ENCODE measurements at regions not wholly inside any gene's neighbourhood (a gene's known extent, or its start where the extent isn't known, plus 50 kb on each side); places are given as distances from the start of the nearest gene placed in this dataset.

GRCh38 chr16:8519179-8519578 lies 71.1 kb downstream of the TMEM114 start:
- no peak for DNase-seq

DNA sequence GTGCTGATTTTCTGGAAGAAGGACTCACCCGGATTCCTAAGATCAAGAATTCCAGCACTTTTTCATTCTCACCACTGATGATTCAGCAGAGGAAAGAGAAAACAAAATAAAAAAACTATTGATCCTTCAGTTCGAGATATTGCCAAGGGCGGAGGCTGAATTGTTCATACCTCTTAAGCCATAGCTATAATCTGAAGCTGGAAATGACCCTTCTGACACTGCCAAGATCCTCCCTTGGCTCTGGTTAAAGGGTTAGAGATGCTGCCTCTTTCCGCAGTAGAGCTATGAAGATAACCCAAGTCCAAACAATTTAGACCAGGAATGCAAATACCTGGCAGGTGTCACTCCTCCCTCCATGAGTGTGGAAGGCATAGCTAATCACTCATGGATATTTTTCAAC lies 73.0 kb downstream of the TMEM114 start:
- DNase-seq = no peak

- no peak for DNase-seq
Measured at GRCh38 chr16:8516471-8516870, 73.8 kb downstream of the TMEM114 start.

DNA sequence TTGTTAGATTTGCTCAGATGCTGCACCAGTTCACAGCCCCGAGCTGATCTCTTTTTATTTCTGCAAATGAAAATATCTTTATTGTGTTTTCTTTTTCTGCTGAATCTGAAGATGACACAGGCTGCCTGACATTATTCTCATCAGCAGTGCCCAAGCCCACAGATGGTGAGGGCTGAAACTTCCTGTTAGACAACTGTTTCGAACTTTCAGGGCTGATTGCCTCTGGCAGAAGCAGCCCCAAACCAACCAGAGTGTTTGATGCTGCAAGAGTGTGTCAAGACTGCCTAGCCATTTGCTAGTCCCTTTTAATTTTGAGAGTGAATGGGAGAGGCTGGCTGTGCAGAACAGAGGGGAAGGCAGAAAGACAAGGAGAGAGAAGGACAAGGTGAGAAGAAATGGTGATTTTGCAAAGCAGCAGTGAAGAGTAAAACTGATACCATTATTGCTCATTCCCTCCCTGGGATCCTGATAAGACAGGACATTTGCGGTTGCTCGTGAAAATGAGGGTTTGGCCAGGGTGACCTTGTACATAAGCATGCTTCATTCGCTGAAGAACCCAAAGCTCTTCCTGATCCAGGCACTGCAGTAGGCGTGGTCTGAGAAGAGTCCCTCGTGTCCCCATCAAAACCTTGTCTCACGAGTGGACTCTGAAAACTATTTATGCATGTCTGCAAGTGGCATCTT lies 77.2 kb downstream of the TMEM114 start:
- DNase-seq = no peak

- no peak for DNase-seq
Measured at GRCh38 chr16:8511464-8511863, 78.8 kb downstream of the TMEM114 start.

DNA sequence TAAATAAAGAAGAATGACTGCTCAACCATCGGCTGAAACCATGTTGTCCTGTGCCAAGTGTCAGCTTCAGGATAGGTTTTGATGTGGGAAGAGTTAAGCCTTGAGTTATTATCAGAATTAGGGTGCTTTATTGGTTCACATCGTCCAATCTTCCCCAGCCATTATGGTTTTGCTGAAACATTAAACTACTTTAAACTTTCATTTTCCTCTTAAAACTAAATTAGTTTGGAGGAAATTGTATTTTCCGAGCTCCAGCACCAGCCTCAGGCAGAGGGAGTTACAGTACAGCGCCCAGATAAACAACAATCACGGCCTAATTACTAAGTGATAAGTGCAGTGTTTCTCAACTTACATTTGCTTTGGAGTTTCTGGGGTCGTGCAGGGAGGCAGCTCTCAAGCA lies 80.2 kb downstream of the TMEM114 start:
- no peak for DNase-seq

GRCh38 chr16:8505327-8505991 lies 84.9 kb downstream of the TMEM114 start:
- no peak for DNase-seq

DNA sequence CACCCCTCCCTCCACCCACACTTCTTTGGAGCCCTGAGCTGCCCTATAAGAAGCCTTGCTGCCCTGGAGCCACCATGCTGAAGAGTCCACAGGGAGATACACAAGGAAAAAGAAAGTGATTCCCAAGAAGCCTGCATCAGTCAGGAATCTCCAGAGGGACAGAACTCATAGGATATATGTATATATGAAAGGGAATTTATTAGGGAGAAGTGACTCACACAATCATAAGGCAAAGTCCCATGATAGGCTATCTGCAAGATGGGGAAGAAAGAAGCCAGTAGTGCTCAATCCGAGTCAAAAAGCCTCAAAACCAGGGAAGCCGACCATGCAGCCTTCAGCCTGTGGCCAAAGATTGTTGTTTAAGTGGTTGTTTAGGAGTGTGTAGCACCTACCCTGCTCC lies 87.9 kb downstream of the TMEM114 start:
- no peak for DNase-seq

DNA sequence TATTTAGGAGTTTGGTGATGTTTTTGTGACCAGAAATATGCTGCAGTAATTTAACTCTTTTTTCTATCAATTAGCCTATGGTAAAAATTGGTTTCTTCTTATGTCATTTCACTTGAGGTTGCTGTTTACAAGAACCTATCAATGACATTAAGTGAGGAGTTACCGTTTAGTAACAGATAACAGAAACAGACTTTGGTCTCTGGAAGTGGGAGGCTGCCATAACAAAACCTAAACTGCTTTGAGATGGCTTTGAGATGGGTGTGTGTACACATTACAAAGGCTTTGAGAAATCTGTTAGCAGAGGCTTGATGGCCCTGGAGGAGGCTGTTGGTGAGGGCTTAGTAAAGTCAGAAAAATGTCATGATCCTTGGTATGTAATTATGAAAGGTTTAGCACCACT lies 90.0 kb downstream of the TMEM114 start:
- no peak for DNase-seq

- DNase-seq = no peak
Measured at GRCh38 chr16:8496364-8496763, 93.9 kb downstream of the TMEM114 start.

- no peak for DNase-seq
Measured at GRCh38 chr16:8493972-8494371, 96.3 kb downstream of the TMEM114 start.

GRCh38 chr16:8492690-8493089 lies 97.6 kb downstream of the TMEM114 start:
- DNase-seq = no peak

GRCh38 chr16:8489580-8489979 lies 100.7 kb downstream of the TMEM114 start:
- DNase-seq = no peak

GRCh38 chr16:8486985-8487384 lies 103.3 kb downstream of the TMEM114 start:
- DNase-seq = no peak

GRCh38 chr16:8483396-8483795 lies 106.9 kb downstream of the TMEM114 start:
- no peak for DNase-seq

GRCh38 chr16:8481810-8482209 lies 108.5 kb downstream of the TMEM114 start:
- no peak for DNase-seq

GRCh38 chr16:8476824-8477223 lies 113.5 kb downstream of the TMEM114 start:
- DNase-seq = no peak

GRCh38 chr16:8474587-8474986 lies 115.7 kb downstream of the TMEM114 start:
- DNase-seq = no peak

DNA sequence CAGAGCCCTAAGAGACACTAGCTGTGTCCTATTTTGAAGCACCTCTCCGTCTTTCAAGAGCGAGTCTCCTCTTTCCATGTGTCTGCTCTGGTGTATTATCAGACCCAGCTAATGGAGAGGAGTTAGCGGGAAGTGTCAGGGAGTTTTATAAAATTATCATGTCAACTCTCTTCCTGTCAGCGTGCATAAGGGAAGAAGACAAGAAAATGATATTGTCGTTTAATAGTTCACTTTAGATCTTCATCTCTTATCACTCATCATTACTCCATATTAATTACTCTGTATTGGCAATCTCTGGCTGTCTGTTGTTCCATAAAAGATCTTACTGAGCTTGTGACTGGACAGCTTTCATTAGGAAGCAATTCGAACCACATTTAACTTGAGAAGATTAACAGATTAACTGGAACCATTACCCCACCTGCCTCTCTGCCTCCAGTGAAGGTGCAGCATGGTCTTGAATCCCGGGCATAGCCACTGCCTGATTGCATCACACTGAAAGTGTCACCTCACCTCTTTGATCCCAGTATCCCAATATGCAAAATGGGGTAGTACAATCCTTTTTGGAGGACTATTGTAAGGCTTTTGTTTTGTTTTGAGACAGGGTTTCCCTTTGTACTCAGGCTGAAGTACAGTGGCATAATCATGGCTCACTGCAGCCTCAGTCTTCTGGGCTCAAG lies 121.1 kb downstream of the TMEM114 start:
- DNase-seq = no peak

DNA sequence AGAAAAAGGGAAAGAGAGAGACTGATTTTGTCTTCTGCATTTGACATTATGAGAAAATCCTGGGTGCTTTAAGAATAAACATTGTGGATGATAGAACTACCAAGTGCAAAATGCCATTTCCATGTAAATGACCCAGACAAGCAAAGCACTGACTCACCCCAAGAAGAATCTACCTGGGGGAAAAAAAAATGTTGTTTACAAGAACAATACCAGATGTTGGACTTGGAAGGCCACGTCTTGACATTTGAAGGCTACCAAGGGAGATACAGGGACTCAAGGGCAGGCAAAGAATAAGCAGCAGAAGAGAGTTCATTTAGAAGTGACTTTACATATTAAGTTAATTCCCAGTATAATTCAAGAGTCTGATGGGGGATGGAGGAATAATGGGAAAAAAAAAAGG lies 125.3 kb downstream of the TMEM114 start:
- no peak for DNase-seq

- no peak for DNase-seq
Measured at GRCh38 chr16:8459085-8459733, 131.1 kb downstream of the TMEM114 start.

DNA sequence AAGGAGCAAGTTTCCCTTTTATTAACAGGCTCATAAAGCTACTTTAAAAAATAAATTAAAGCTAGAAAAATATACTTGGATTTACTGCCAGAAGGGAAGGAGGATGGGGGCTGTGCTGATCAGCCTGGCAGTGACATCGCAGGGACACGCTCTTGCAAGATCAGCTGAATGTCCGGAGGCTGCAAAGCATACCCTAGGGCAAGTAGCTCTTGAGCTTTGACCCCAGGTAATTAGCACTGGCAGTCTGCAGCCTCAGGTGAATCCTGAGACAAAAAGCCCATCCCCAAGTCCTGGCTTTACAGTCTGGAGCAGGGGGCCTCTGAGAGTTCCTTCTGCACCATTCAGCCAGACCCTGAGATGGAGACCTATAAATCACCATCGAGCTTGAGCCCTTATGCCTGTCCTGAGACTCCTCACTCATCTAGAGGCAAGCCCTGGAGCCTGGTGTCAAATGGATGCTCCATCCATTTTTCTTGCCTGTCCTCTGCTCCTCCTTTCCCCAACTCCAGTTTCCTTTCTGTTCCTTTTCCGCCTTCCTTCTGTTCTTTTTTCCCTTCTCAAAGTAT lies 131.7 kb downstream of the TMEM114 start:
- DNase-seq = no peak

DNA sequence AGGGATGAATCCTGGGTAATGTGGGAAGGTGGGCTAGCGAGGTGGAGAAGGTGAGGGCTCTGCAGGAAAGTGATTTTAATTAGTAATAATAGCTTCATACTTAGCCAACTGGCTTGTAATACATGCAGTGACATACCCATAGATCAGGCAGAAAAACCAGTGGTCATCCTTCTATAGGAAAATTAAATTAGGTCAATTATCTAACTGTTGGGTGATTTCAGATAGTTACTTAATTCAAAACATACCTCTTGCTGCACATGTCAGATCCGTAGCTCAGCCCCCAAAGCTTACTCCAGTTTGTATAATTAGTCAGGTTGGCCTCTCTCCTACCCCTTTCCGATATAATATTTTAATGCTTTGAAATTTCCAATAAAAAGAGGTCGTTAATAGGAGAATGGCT lies 137.0 kb downstream of the TMEM114 start:
- DNase-seq = no peak

- DNase-seq = no peak
Measured at GRCh38 chr16:8452941-8453340, 137.4 kb downstream of the TMEM114 start.

Measured in NCI-H1092 (cell line).